Panc1 (cell line): ENCODE measurements at regions not wholly inside any gene's neighbourhood (a gene's known extent, or its start where the extent isn't known, plus 50 kb on each side); places are given as distances from the start of the nearest gene placed in this dataset.

Source experiments
- ATAC-seq: fragments of 200-7000 bp; cut with Tn5 transposase; 2 replicates; pipeline ENCODE4 v1.9.1; 2020; ENCODE audit warnings: mild to moderate bottlenecking, moderate library complexity
- BruUV-seq: library from RNA; stranded (reverse); fragments of 400-500 nt; replicated peaks from 2 replicates; lab custom pipeline; 2021; lab: Mats Ljungman, UMichigan
- CTCF ChIA-PET: fragments of 300-600 bp; sonication (Branson Sonifier 250); formaldehyde crosslinking; loops from one replicate; lab custom pipeline; 2022; ENCODE audit warnings: antibody characterized with exemption; lab: Charles Lee
- POLR2A ChIA-PET: fragments of 300-600 bp; sonication (Branson Sonifier 250); formaldehyde crosslinking; loops from one replicate; lab custom pipeline; 2022; ENCODE audit warnings: antibody characterized with exemption; lab: Charles Lee
- DNase-seq: peaks from one replicate; pipeline ENCODE4 v3.0.0-alpha.2; 2010; ENCODE audit warnings: low read depth, low spot score
- H3K27ac ChIP-seq: 2 replicates; pipeline ENCODE4 v1.5.1; 2011; ENCODE audit warnings: mild to moderate bottlenecking, low read length, inconsistent platforms
- H3K27me3 ChIP-seq: fragments of 200-500 bp; sonication (Bioruptor generic); 2 replicates; pipeline ENCODE4 v1.6.0; 2014; ENCODE audit warnings: low read length, inconsistent platforms; ENCODE audit not compliant: control insufficient read depth, insufficient read depth
- H3K36me3 ChIP-seq: fragments of 200-500 bp; sonication (Bioruptor generic); 2 replicates; pipeline ENCODE4 v1.5.1; 2014; ENCODE audit warnings: inconsistent platforms, mild to moderate bottlenecking, low read length, moderate library complexity; ENCODE audit not compliant: control insufficient read depth, insufficient read depth
- H3K4me1 ChIP-seq: 2 replicates; pipeline ENCODE4 v1.5.1; 2011; ENCODE audit warnings: inconsistent platforms, mild to moderate bottlenecking, low read length, moderate library complexity; ENCODE audit not compliant: control insufficient read depth, insufficient read depth
- H3K4me3 ChIP-seq, 2 experiments: 2 replicates each; pipeline ENCODE4 v1.5.1; 2011 to 2012; ENCODE audit warnings: low read depth in 2 of 2, low read length in 2 of 2, mild to moderate bottlenecking in 2 of 2, inconsistent platforms in 1 of 2, moderate library complexity in 1 of 2
- H3K9me3 ChIP-seq: fragments of 200-500 bp; sonication (Bioruptor generic); 2 replicates; pipeline ENCODE4 v1.5.1; 2014; ENCODE audit warnings: low read depth, mild to moderate bottlenecking, inconsistent platforms, low read length, moderate library complexity; ENCODE audit not compliant: control insufficient read depth, insufficient read depth
- CTCF ChIP-seq: fragments of 450-650 bp; IDR thresholded peaks from 2 replicates; pipeline ENCODE4 v1.5.1; 2017; ENCODE audit warnings: mild to moderate bottlenecking
- POLR2AphosphoS5 ChIP-seq: IDR thresholded peaks from 2 replicates; pipeline ENCODE4 v1.6.1; 2012; ENCODE audit warnings: mild to moderate bottlenecking, low read depth, low read length, moderate library complexity
- REST ChIP-seq, 2 experiments: IDR thresholded peaks; 2 replicates each; pipeline ENCODE4 v1.6.1; 2011 to 2012; ENCODE audit warnings: low read depth in 2 of 2, control low read depth in 1 of 2, low read length in 1 of 2, mild to moderate bottlenecking in 1 of 2, moderate library complexity in 1 of 2; ENCODE audit not compliant: insufficient read depth in 1 of 2
- SIN3A ChIP-seq: IDR thresholded peaks from 2 replicates; pipeline ENCODE4 v1.6.1; 2012; ENCODE audit warnings: low read depth, mild to moderate bottlenecking, low read length, moderate library complexity, borderline replicate concordance; ENCODE audit not compliant: insufficient read depth
- TCF7L2 ChIP-seq: IDR thresholded peaks from 2 replicates; pipeline ENCODE4 v1.6.1; 2011; ENCODE audit warnings: mild to moderate bottlenecking, low read depth, low read length, inconsistent platforms
- in situ Hi-C: cut with HindIII; loops from 2 replicates; pipeline ENCODE4 v1.10.0; 2016; ENCODE audit warnings: low sequenced_read_pairs, low pct_unique_long_range_greater_than_20kb
- intact Hi-C: fragments of 100-400 bp; cut with micrococcal nuclease; formaldehyde crosslinking; loops from one replicate; pipeline ENCODE4 v1.10.0; 2022; ENCODE audit not compliant: unreplicated experiment

- Histone ChIP-seq H3K4me1 (no peaks in the 10 kb centered on the region), H3K36me3 (no peaks in the 10 kb centered on the region), H3K9me3 (no peaks in the 10 kb centered on the region), H3K27ac (no peak overlapping the region), H3K27me3 (no peaks in the 10 kb centered on the region), H3K4me3 (no peak overlapping the region)
- CTCF ChIA-PET = no interaction called here
- BruUV-seq = no TSS peak
- no peak for TF ChIP-seq REST (IDR thresholded peaks at IDR 0.05; ENCODE audit: insufficient read depth in 1 of 2, low read depth in 2 of 2, low read length in 1 of 2)
- TF ChIP-seq TCF7L2 = no peak
- no peak for TF ChIP-seq SIN3A
- no peak for TF ChIP-seq POLR2AphosphoS5
- TF ChIP-seq CTCF = no peak
- DNase-seq = no peak
- POLR2A ChIA-PET = no interaction called here
- ATAC-seq = no peak
- in situ Hi-C loops (no loop called here), intact Hi-C loops (no loop called here)
These were observed 114.8 kb downstream of the ALX1 start for GRCh38 chr12:85394809-85395208.

GRCh38 chr12:85405262-85405661, 125.2 kb downstream of the ALX1 start:
- intact Hi-C loops = no loop called here
- H3K9me3 ChIP-seq = no peaks in the 10 kb centered on the region
- in situ Hi-C loops = no loop called here
- DNase-seq = no peak
- no peaks in the 10 kb centered on the region for H3K36me3 ChIP-seq
- POLR2A ChIA-PET = no interaction called here
- CTCF ChIA-PET = no interaction called here
- no TSS peak for BruUV-seq
- no peak for ATAC-seq
- TF ChIP-seq SIN3A (no peak), POLR2AphosphoS5 (no peak), CTCF (no peak), REST (IDR thresholded peaks at IDR 0.05; ENCODE audit: insufficient read depth in 1 of 2, low read depth in 2 of 2, low read length in 1 of 2) (no peak), TCF7L2 (no peak)
- H3K27ac ChIP-seq = no peak overlapping the region
- H3K27me3 ChIP-seq = no peaks in the 10 kb centered on the region
- no peaks in the 10 kb centered on the region for H3K4me1 ChIP-seq
- no peak overlapping the region for H3K4me3 ChIP-seq
